ENCODE measurements at regions not wholly inside any gene's neighbourhood (a gene's known extent, or its start where the extent isn't known, plus 50 kb on each side); places are given as distances from the start of the nearest gene placed in this dataset.

- H3K4me3 ChIP-seq (ENCODE audit: low read length): no peak overlapping the region
- no peak for DNase-seq (ENCODE audit: low read depth)
- TF ChIP-seq, protein P1, sequence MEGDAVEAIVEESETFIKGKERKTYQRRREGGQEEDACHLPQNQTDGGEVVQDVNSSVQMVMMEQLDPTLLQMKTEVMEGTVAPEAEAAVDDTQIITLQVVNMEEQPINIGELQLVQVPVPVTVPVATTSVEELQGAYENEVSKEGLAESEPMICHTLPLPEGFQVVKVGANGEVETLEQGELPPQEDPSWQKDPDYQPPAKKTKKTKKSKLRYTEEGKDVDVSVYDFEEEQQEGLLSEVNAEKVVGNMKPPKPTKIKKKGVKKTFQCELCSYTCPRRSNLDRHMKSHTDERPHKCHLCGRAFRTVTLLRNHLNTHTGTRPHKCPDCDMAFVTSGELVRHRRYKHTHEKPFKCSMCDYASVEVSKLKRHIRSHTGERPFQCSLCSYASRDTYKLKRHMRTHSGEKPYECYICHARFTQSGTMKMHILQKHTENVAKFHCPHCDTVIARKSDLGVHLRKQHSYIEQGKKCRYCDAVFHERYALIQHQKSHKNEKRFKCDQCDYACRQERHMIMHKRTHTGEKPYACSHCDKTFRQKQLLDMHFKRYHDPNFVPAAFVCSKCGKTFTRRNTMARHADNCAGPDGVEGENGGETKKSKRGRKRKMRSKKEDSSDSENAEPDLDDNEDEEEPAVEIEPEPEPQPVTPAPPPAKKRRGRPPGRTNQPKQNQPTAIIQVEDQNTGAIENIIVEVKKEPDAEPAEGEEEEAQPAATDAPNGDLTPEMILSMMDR (conservative IDR thresholded peaks at IDR 0.05; ENCODE audit: low read length): no peak
Measured at GRCh38 chr5:20129501-20129900, 141.5 kb upstream of the CDH18 start.

- TF ChIP-seq, protein P1 (conservative IDR thresholded peaks at IDR 0.05; ENCODE audit: low read length): no peak
- DNase-seq (ENCODE audit: low read depth): no peak
- no peak overlapping the region for H3K4me3 ChIP-seq (ENCODE audit: low read length)
Measured at GRCh38 chr5:20128343-20128742, 140.3 kb upstream of the CDH18 start.

DNA sequence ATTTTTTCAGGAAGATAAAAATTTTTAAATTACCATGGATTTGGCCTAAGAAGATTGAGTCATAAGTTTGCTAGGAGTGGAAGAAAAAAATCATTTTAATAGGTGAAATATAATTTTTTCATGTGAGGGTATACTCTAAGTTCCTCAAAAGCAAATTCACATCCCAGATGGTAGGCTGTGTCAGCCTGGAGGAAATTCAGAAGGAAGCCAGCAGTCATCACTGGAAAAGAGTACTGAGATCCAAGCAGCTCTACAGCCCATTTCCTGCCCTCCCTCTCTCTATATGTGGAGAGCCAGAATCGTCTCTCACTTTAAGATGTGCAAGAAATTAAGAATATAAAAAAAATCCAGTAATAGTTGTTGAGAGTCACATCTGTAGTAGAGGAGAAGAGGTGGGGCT lies 126.5 kb upstream of the CDH18 start:
- no peak for DNase-seq (ENCODE audit: low read depth)
- H3K4me3 ChIP-seq (ENCODE audit: low read length): no peak overlapping the region

GRCh38 chr5:20113931-20114330 lies 125.9 kb upstream of the CDH18 start:
- no peak for DNase-seq (ENCODE audit: low read depth)
- TF ChIP-seq, protein P1 (conservative IDR thresholded peaks at IDR 0.05; ENCODE audit: low read length): no peak
- no peak overlapping the region for H3K4me3 ChIP-seq (ENCODE audit: low read length)

More for the DNA sequence above, 126.5 kb upstream of the CDH18 start:
- TF ChIP-seq, protein P1 (conservative IDR thresholded peaks at IDR 0.05; ENCODE audit: low read length): no peak

DNA sequence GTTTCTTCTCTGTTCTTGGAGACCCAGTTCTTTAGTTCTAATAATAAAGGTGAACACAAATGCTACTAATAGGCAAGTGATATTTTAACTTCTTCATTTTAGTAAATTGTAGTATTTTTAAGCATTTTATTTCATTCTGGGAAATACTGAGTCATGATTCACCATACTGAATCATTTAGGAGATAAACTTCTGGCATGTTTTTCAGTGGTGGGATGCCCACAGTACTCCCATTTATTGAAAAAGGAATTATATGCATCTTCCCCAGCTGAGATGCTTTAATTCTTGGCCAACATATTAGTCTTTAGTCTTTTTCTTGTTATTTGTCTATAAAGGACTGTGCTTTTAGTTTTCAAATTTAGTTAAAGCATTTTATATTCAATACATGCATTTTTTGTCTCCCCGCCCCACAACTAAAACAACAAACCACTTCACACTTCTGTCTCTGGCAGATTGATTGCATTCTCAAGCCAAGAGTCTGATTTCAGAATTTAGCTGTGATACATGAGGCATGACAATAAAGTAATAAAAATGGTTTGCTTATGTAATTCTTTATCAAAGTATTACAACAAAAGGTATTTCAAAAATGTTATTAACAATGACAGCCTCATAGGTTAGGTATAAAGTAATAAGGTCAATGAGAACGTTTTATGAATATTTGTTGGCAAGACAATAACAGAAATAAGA lies 125.2 kb upstream of the CDH18 start:
- no peak overlapping the region for H3K4me3 ChIP-seq (ENCODE audit: low read length)
- TF ChIP-seq, protein P1 (conservative IDR thresholded peaks at IDR 0.05; ENCODE audit: low read length): no peak
- DNase-seq (ENCODE audit: low read depth): no peak

DNA sequence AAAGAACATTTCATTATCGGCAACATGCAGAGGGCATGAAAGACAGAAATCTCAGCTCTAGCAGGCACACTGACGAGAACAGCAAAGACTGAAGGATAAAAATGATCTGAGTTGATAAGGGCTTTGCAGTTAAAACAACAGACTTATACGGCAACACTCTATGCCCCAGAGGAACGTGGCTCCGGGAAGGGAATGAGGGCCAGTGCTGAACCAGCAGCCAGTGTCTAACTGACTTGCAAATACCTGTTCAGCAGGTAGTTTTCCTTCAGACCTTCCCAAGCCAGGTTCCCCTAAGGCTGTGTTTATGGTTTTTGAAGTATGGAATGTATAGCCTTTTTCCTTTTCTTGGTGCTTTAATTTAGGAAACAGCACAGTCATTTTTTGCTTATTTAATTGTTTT lies 121.3 kb upstream of the CDH18 start:
- no peak for DNase-seq (ENCODE audit: low read depth)
- TF ChIP-seq, protein P1 (conservative IDR thresholded peaks at IDR 0.05; ENCODE audit: low read length): no peak
- no peak overlapping the region for H3K4me3 ChIP-seq (ENCODE audit: low read length)

- DNase-seq (ENCODE audit: low read depth): no peak
- H3K4me3 ChIP-seq (ENCODE audit: low read length): no peak overlapping the region
- TF ChIP-seq, protein P1 (conservative IDR thresholded peaks at IDR 0.05; ENCODE audit: low read length): no peak
Measured at GRCh38 chr5:20105915-20106314, 117.9 kb upstream of the CDH18 start.

All from AG10803 (cell line).